GM18519 (cell line): ENCODE measurements at regions not wholly inside any gene's neighbourhood (a gene's known extent, or its start where the extent isn't known, plus 50 kb on each side); places are given as distances from the start of the nearest gene placed in this dataset.

Experiments
- ATAC-seq: cut with Tn5 transposase; IDR thresholded peaks from one replicate; pipeline ENCODE4 v1.9.1; 2021; ENCODE audit warnings: mild to moderate bottlenecking, moderate library complexity; ENCODE audit not compliant: unreplicated experiment, low FRiP score

- peak; percentile 69 for ATAC-seq
Measured at GRCh38 chr16:62638964-62639870, 603.0 kb upstream of the CDH8 start.

- ATAC-seq: no peak
Measured at GRCh38 chr16:62638324-62638911, 602.2 kb upstream of the CDH8 start.

- ATAC-seq: no peak
Measured at GRCh38 chr16:62625326-62625725, 589.1 kb upstream of the CDH8 start.

GRCh38 chr16:62620275-62620674, 584.0 kb upstream of the CDH8 start:
- no peak for ATAC-seq

GRCh38 chr16:62615526-62615925, 579.3 kb upstream of the CDH8 start:
- ATAC-seq: no peak

GRCh38 chr16:62610291-62610690, 574.1 kb upstream of the CDH8 start:
- no peak for ATAC-seq

- no peak for ATAC-seq
Measured at GRCh38 chr16:62602790-62603189, 566.6 kb upstream of the CDH8 start.

- no peak for ATAC-seq
Measured at GRCh38 chr16:62597875-62598274, 561.6 kb upstream of the CDH8 start.

GRCh38 chr16:62596584-62596983, 560.3 kb upstream of the CDH8 start:
- ATAC-seq: no peak

- ATAC-seq: no peak
Measured at GRCh38 chr16:62596125-62596524, 559.9 kb upstream of the CDH8 start.

- ATAC-seq: no peak
Measured at GRCh38 chr16:62586128-62586862, 550.1 kb upstream of the CDH8 start.

GRCh38 chr16:62585041-62585545, 548.9 kb upstream of the CDH8 start:
- ATAC-seq: no peak

GRCh38 chr16:62583414-62583813, 547.2 kb upstream of the CDH8 start:
- ATAC-seq: no peak

GRCh38 chr16:62573466-62573865, 537.2 kb upstream of the CDH8 start:
- ATAC-seq: no peak

GRCh38 chr16:62568926-62569325, 532.7 kb upstream of the CDH8 start:
- no peak for ATAC-seq

- no peak for ATAC-seq
Measured at GRCh38 chr16:62565706-62566105, 529.5 kb upstream of the CDH8 start.

GRCh38 chr16:62564291-62564690, 528.1 kb upstream of the CDH8 start:
- no peak for ATAC-seq

- no peak for ATAC-seq
Measured at GRCh38 chr16:62562121-62562520, 525.9 kb upstream of the CDH8 start.

- ATAC-seq: no peak
Measured at GRCh38 chr16:62549875-62550274, 513.6 kb upstream of the CDH8 start.

- no peak for ATAC-seq
Measured at GRCh38 chr16:62548095-62548494, 511.9 kb upstream of the CDH8 start.

- no peak for ATAC-seq
Measured at GRCh38 chr16:62546701-62547100, 510.5 kb upstream of the CDH8 start.
